HuH-7 (cell line): ENCODE measurements at regions not wholly inside any gene's neighbourhood (a gene's known extent, or its start where the extent isn't known, plus 50 kb on each side); places are given as distances from the start of the nearest gene placed in this dataset.

Source experiments
- DNase-seq: peaks from one replicate; pipeline ENCODE4 v3.0.0; 2011; ENCODE audit warnings: low spot score

DNA sequence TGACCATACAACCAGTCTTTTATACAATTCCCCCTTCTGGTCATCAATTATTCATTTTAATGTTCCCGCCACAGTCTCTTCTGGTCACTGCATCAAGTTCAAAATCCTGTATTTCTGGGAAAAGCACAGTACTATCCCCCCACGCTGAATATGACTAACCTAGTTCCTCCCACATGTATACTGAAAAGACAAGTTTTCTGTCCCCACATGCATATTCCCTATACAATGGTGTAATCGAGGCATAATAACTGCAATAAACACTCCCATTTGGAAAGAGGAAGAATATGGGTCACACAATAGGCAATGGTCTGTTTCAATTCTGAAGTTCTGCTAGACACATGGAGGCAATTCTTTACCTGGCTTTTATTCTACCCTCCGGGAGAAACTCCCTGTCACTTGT, 344.9 kb downstream of the EFNA5 start:
- no peak for DNase-seq

DNA sequence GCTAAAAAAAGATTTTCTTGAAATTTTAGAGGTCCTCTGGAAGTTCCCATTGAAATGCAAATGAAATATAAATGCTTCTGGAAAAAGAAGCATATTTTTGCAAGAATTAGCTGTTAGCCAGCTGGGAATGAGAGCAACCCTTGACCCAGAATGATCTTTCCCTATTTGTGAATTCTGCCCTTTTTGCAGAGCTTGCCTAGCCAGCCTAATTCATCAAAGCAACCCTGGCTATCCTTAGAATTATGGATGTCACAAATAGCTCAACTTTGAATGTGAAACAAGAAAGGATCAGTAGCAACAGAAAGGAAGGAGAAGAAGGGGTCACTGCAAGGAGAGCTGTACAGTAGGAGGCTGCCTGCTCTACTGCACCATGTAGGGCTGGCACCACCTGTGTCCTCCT, 345.9 kb downstream of the EFNA5 start:
- DNase-seq = no peak

DNA sequence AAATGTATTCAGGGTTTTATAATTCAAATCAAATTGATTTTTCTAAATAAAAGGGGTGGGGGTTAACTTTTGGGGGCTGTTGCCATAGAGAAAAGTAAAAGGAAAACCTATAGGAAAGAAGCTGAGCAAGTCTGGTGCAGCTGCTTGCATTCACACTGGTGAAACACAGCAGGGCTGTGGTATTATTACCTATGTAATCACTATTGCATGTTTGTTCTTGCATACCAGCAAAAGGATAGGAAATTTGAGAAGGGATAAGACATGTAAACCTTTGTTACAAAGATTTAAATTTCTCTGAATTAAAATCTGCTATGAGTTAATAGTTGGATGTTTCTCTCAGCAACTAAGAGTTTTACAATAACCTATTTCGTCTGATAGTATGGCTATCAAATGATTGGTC, 346.7 kb downstream of the EFNA5 start:
- DNase-seq = no peak

DNA sequence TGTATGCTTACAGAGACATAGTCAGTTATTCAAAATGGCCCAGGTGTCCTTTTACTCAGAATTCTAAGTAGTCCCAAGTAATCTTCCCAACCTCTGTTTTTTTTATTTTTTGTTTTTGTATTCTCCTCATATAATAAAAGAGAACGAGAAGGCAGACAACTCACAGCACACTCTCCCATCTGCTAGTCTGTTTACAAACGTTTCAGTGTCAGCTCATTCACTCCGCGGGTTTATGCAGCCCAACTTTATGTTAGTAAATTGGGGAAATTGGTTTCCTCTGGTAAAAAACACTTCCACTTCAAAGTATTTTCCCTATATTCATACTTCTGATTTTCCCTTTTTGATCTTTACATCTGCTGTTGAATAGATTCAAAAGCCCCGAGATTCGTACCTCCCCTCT, 347.2 kb downstream of the EFNA5 start:
- DNase-seq = no peak

DNA sequence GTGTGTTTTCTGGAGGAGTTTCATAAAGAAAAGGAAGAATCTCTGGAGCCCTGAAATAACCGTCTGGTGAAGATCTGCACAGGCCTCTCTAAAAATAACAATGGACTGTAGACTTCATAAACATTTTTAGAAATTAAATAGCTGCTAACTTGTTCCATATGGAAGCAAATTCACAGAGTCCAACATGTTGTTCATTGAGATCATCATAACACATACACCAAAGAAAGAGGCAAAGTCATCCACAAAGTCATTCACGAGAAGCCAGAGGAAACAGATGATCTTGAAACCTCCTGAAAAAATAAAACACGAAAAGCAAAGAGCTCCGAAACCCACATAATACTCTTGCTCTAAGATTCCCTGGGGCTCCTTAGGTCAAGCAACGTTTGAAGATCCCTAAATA, 347.8 kb downstream of the EFNA5 start:
- DNase-seq = no peak

DNA sequence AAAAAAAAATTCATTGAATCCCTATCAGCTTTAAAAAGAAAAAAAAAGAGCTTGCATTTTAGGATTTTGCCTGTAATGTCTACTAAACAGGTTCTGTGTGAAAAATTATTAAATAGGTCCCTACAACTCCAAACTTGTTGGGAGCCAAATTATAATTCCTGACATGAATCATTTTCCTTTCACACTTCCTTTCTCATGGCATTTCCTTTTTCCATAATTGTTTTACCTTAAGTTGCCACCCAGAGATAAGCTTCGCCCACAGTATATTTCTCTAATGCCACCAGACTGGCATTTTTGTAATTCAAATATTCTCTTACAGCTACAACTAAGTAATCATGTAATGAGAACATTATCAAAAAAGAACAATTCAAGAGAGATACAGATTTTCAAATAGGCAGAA, 348.8 kb downstream of the EFNA5 start:
- DNase-seq = no peak

DNA sequence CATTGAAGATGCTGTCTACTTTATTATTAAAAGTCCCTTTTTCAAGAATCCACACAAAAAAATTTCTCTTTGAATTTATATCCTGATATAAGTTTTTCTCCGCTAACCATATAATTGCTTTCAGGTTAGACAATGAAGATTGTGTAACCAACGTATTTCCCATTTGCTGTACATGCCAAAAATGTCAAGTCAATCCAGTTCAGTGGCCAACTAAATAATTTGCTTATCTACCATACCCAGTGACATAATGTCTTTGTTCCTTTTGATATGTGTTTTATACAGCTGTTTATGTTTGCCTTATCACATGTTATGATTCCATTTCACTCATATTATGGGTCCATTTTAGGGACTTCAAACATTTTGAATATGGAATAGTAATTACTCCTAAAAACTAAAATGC, 349.9 kb downstream of the EFNA5 start:
- DNase-seq = no peak

DNA sequence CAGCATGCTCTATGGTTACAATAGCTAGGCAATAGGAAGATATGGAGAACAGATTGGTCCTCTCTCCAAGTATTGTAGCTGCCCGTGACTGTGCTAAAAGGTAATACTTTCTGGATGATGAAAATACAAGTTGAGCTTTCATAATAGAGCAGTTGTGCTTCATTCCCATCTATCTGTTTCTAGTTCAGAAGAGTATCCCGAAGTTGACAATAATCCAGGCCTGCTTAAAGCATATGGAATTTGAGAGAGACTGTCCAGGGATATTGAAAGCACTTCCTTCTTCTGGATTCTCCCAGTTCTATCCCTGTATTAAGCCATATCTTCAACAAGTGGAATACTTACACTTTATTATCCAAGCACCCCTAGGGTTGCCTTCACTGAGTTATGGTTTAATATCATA, 350.4 kb downstream of the EFNA5 start:
- no peak for DNase-seq

DNA sequence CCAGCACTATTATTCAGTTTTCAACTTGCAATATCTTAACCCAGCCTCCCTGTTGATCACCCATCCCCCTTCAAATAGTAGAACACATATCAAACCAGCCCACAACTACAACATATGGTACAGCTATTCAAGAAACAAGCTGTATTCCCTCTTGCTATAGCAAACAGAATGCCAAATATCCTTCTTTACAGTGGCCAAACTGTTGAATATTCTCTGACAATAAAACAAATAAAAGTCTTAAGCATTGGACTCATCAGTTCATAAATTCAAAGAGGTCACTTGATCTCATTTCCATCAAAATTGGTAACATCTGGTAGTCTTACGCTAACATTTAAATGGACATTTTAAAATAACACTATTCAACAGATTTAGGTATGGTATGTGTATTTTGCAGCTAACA, 350.8 kb downstream of the EFNA5 start:
- DNase-seq = no peak

DNA sequence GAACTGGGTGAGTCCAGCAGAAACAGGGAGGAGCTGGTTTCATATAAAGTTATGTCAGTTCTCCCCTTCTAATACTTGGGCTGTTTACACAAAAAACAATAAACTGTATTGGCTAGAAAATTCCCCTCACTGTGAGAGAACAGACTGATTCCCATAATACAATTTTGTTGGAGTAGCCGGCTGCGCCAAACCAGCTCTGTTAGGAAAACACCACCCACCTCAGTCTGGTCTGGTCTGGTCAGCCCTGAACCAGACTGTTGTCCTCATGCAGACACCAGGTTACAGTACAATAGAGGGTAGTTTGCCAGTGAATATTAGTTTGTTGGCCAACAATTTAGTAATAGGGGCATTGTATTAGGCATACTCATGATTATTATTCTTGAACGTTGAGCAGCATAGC, 356.4 kb downstream of the EFNA5 start:
- no peak for DNase-seq

DNA sequence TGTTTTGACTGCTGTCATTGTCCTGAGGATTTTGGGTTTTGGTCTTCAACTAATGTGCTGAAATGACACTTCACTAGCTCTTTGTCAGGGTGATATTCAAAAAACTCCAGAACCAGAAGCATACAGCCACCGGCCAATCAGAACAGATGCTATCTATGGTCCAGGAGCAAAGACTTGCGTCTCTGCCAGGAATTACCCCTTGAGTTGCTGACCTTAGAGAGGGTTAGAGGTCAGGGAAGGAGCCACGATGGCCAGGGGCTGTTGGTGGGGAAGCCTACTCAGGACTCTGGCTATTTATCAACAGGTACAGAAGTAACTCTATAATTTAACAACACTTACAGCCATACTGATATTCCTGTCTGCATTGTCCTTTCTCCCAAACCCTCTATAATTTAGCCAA, 356.8 kb downstream of the EFNA5 start:
- no peak for DNase-seq

DNA sequence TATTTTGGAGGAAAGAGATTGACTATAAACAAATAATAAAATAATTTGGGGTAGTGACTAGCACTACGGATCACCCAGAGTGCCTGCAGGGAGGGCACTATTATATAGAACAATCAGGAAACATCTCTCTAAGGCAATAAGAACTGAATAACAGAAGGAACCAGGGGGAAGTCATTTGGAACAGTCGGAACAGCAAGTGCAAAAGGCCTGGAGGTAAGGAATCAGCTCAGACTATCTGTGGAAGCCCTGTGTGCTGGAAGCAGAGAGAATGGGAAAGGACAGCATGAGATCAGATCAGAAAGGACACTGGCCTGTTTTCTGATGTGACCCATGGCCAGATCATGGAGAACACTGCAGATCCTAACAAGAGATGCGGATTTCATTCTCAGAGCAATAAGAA, 357.6 kb downstream of the EFNA5 start:
- DNase-seq = no peak

DNA sequence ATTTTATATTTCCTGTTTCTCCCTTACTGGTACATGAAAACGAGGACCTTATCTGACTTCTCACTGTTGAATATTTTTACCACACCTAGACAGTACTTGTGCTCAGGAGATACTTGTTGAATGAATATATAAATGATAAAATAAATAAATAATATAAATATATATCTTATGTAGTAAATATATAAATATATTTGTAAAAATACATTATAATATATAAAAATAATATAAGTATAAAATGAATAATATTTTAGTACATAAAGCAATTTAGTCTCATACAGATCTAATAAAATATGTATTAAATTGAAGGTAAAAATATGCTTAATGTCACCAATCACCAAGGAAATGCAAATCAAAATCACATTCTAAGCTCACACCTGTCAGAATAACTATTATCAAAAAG, 360.6 kb downstream of the EFNA5 start:
- no peak for DNase-seq

DNA sequence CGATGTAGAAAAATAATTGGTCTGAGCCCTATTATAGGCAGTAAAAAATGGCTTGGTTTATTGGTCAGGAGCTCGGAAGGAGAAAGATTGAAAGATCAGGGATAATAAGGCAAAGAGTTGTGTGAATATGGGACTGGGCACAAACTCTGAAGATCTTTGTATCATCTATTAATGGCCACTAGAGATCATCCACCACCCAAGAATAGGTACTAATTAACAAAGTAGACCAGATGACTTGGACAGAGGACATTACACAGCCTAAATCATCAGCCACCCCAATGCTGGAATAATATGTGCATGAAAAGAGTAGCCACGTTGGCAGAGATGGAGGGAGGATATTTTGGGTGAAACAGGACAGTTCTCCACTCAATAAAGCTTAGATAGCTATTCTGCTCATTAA, 364.1 kb downstream of the EFNA5 start:
- no peak for DNase-seq

DNA sequence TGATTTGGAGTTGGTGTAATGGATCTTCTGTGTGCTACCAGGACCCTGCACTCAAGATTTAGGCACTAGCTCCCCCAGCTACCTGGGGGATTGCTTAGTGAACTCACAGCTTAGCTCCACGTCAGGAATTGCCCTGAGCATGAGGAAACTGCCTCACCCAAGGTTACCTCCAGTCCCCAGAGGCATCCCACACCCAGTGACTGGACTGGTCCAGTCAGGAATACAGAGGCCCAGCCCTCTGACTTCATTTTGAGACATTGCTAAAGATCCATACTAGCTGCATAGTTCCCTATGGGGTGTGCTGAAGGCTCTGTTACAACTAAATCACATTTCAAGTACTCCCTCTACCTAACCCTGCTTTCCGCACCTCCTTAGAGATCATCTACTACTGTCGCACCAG, 364.7 kb downstream of the EFNA5 start:
- DNase-seq = no peak

DNA sequence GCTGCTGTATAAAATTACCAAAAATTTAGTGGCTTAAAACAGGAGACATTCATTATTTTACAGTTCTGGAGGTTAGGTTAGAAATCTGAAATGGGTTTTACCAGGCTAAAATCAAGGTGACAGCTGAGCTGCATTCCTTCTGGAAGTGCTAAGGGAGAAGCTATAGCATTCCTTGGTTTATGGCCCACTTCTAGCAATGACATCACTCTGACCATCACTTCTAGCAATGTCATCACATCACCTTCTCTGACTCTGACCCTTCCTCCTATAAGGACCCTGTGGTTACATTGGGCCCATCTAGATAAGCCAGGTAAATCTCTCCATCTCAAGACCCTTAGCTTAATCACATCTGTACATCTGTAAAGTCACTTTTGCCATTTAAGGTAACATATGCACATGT, 366.1 kb downstream of the EFNA5 start:
- DNase-seq = no peak

DNA sequence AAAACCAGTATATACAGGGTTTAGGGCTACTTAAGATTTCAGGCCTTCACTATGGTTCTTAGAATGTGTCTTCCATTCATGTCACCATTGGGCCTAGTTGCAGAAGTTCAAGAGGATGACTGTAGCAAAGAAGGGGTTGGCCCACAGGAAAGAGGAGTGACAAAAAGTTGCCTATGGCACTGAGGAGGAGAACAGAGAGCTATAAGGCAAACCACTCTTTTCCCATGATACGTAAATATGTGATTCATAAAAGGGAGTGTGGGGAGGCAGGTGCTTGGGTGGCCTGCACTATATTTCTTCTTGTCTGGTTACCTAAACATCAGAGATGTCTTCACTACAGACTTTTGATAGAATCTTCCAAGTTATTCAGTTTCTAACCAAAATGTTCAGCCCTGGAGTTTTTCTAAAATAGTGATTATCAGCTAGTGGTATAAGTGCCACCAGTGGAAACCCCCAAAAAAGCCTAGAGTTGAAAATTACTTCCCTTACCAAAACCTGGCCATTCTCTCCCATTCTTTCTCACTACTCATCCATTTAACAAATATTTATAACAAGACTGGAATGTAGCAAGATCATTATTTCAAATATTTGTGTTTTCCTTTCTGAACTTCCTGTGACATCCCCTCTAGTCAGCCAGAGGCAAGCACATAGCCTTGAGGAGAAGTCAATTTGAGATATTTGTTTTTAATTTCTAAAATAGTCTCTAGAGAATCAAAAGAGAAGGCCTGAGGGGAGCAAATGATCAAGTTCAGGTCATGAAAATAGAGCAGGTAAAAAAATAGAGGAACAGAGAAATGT, 367.4 kb downstream of the EFNA5 start:
- no peak for DNase-seq

DNA sequence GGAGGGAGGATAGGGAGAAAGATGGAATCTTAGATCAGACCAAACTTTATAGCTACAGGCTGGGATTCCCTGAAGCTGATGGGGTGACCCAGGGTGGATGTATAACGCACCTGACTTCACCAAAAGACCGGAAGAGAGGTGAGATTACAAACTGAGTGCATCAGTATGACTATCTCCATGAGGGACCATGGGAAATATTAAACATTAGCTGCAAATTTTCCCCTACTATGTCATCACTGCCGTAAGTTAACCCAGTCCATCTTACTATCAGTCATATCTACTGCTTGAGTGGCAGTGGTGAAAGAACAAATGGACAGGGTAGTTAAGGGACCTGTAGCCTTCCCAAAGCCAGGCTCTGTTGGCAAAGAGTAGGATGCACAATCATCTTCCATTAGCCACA, 368.3 kb downstream of the EFNA5 start:
- DNase-seq = no peak

DNA sequence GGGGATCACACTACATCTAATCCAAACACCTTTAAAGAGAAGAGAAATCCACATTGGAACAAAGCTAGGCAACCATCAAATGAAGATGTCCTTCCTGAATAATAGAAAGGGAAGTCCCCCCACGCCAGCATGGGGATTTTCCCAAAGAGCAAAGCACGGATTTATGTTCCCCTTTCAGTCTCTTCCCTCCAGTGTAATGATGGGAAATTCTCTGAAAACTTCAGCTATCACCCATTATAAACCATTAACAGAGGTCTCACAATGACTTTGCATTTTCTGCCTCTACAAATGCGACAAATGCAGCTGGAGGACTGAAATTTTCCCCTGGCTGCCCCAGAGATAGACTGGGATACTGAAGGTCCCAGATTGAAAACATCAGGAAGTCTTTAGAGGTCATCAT, 368.7 kb downstream of the EFNA5 start:
- no peak for DNase-seq

DNA sequence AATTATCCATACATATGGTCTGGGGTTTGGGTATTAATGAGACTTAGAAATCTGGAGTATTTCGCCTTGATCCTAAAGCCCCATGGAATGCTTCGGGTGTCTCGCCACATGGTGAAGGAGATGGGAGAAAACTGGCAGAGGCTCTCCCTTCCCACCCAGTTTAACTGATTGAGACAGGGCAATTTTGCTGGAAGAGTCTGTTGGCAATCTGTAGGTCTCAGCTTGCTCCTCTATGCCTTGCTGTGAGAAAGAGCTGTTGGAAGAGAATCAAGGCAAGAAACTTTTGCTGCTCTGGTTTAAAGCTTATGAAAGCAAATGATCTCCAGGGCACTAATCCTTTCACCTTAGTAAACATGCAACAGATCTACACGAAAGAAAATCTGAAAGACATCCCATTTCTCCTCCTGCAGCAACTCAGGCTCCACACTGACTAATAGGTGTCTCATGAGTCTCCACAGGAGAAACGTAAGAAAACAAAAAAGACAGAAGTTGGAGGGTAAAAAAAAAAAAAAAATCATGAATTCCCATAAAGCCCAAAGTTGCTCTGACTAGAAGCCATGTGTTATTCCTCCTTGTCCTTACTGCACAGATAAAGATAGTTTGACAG, 369.9 kb downstream of the EFNA5 start:
- no peak for DNase-seq

DNA sequence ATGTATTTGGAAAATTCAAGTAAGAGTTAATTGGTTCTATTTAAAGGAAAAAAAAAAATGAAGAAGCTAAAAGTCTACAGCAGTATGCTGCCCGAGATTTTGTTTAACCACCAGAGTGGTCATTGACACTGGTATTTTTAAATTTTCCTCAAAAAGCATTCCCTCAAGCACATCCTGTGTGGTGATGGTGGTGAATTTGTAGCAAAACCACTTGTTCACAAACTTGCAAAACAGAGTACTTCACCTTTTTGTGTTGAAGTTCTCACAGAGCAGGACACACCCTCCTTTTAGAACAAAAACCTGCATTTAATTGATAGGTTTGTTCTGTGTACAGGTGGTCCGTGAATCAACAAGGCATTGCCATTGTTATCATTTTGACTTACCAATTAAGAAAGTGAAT, 374.2 kb downstream of the EFNA5 start:
- DNase-seq = no peak

DNA sequence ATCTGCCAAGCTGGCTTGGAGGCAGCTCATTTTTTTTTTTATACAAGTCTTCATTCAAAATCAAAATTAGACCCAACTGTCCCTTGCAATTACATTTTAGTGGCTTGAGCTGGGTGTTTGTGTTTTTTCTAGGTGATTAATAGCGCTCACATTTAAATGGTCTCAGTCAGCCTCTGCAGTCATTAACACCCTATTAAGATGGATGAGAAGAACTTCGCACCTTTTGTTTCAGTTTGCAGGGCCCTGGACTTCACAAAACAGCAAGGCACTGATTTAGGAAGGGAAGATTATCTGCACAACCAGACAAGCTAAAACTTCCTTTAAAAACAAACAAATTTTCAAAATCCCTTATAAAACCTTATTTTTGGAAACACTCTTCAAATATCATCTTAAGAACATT, 374.8 kb downstream of the EFNA5 start:
- DNase-seq = no peak

DNA sequence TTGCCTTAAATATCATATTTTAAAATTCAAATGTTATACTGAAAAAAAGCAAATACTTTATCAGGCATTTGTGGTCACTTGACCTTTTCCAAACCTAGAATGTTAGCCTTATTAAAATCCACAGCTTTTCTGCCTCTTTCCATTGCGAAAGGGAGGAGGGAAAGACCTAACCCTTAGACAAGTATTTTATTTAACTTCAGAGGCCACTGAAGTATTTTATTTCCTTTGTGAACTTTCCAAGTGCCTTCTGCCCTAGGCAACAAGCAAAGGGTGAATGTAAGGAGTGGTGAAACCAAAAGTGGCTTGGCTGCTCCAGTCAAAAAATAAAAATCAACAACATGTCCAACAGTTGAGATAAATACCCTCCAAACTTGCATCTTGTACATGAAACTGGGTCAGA, 376.1 kb downstream of the EFNA5 start:
- DNase-seq = no peak

DNA sequence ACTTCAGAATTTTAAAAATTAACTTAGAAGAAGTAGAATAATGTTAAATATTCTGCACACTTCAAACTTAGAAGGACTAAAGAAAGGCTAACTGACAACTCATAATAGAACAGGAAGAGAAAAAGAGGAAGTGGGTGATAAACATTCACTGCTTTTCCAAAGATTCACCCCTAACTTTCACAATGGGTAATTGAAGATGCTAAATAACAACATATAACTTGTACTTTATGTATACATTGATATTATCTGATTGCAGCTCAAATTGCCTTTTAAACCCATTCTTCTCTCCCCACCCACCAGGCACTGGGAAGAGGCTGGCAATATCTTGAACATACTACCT, 376.6 kb downstream of the EFNA5 start:
- DNase-seq = no peak
